ENCODE measurements at regions not wholly inside any gene's neighbourhood (a gene's known extent, or its start where the extent isn't known, plus 50 kb on each side); places are given as distances from the start of the nearest gene placed in this dataset.
"Not testable (repeated sequence)": the region's sequence is repeated elsewhere in the genome, so short reads cannot be mapped to it uniquely, and the experiment has no call there.

- CTCF ChIA-PET; H3K4me3 ChIP-seq (ENCODE audit: low read length); H3K9me3 ChIP-seq (ENCODE audit: low read length); DNase-seq; H2AFZ ChIP-seq (ENCODE audit: low read length); H4K20me1 ChIP-seq (ENCODE audit: low read length); H3K36me3 ChIP-seq (ENCODE audit: low read depth, low read length); intact Hi-C loops (cut with micrococcal nuclease); H3K79me2 ChIP-seq (ENCODE audit: low read length); H3K27me3 ChIP-seq (ENCODE audit: low read length); H3K9ac ChIP-seq (ENCODE audit: low read length); POLR2A ChIA-PET (ENCODE audit: unreplicated experiment); H3K27ac ChIP-seq (ENCODE audit: low read length); H3K4me2 ChIP-seq (ENCODE audit: low read length); H3K9me2 ChIP-seq (replicated peaks; ENCODE audit: low read length); ATAC-seq; H3K4me1 ChIP-seq (ENCODE audit: insufficient read depth, low read length); H3F3A ChIP-seq (ENCODE audit: low read length, unreplicated experiment); BruUV-seq (replicated peaks): not testable (repeated sequence)
These were observed 62.6 kb upstream of the GOLGA8O start for GRCh38 chr15:32518013-32518412.

GRCh38 chr15:32516954-32517353 lies 61.5 kb upstream of the GOLGA8O start:
- H3K9me3 ChIP-seq (ENCODE audit: low read length); H3K4me3 ChIP-seq (ENCODE audit: low read length); H3K4me2 ChIP-seq (ENCODE audit: low read length); H3K36me3 ChIP-seq (ENCODE audit: low read depth, low read length); intact Hi-C loops (cut with micrococcal nuclease); H3K27ac ChIP-seq (ENCODE audit: low read length); H3K9me2 ChIP-seq (replicated peaks; ENCODE audit: low read length); DNase-seq; H3K4me1 ChIP-seq (ENCODE audit: insufficient read depth, low read length); H4K20me1 ChIP-seq (ENCODE audit: low read length); CTCF ChIA-PET; H2AFZ ChIP-seq (ENCODE audit: low read length); H3K9ac ChIP-seq (ENCODE audit: low read length); H3K79me2 ChIP-seq (ENCODE audit: low read length); H3K27me3 ChIP-seq (ENCODE audit: low read length); POLR2A ChIA-PET (ENCODE audit: unreplicated experiment); H3F3A ChIP-seq (ENCODE audit: low read length, unreplicated experiment): not testable (repeated sequence)
- ATAC-seq = peak; percentile 99
- BruUV-seq (replicated peaks) = TSS peak; percentile 48

GRCh38 chr15:32513378-32513777 lies 57.9 kb upstream of the GOLGA8O start:
- H3K4me1 ChIP-seq (ENCODE audit: insufficient read depth, low read length); H3K27me3 ChIP-seq (ENCODE audit: low read length); CTCF ChIA-PET; H3F3A ChIP-seq (ENCODE audit: low read length, unreplicated experiment); H3K9me3 ChIP-seq (ENCODE audit: low read length); H3K4me2 ChIP-seq (ENCODE audit: low read length); POLR2A ChIA-PET (ENCODE audit: unreplicated experiment); H3K79me2 ChIP-seq (ENCODE audit: low read length); H3K4me3 ChIP-seq (ENCODE audit: low read length); ATAC-seq; H2AFZ ChIP-seq (ENCODE audit: low read length); intact Hi-C loops (cut with micrococcal nuclease); H3K27ac ChIP-seq (ENCODE audit: low read length); H3K9ac ChIP-seq (ENCODE audit: low read length); H3K36me3 ChIP-seq (ENCODE audit: low read depth, low read length); DNase-seq; BruUV-seq (replicated peaks); H3K9me2 ChIP-seq (replicated peaks; ENCODE audit: low read length); H4K20me1 ChIP-seq (ENCODE audit: low read length): not testable (repeated sequence)

GRCh38 chr15:32510027-32510426 lies 54.6 kb upstream of the GOLGA8O start:
- H3K27ac ChIP-seq (ENCODE audit: low read length); H3K4me3 ChIP-seq (ENCODE audit: low read length); H2AFZ ChIP-seq (ENCODE audit: low read length); CTCF ChIA-PET; H4K20me1 ChIP-seq (ENCODE audit: low read length); H3K36me3 ChIP-seq (ENCODE audit: low read depth, low read length); H3K9me3 ChIP-seq (ENCODE audit: low read length); H3K27me3 ChIP-seq (ENCODE audit: low read length); H3K4me1 ChIP-seq (ENCODE audit: insufficient read depth, low read length); H3K4me2 ChIP-seq (ENCODE audit: low read length); H3K9ac ChIP-seq (ENCODE audit: low read length); H3K79me2 ChIP-seq (ENCODE audit: low read length); BruUV-seq (replicated peaks); ATAC-seq; DNase-seq; intact Hi-C loops (cut with micrococcal nuclease); POLR2A ChIA-PET (ENCODE audit: unreplicated experiment); H3K9me2 ChIP-seq (replicated peaks; ENCODE audit: low read length); H3F3A ChIP-seq (ENCODE audit: low read length, unreplicated experiment): not testable (repeated sequence)

DNA sequence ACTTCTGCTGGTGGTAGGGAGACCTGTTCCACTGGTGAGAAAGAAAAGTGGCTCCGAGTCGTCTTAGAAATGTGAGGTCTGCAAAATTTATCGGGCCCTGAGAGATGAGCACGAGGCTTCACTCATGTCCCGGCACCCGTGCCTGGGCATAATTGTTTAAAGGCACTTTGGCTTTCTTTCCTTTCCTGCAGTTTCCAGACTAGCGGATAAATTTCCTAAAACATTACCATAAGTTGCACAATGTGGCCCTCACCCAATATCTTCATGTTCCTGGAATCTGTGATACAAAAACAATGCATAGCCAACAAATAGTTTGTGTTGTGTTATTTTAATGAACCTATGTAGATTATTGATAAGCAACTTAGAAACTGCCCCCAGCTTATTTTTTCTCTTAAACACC lies 52.6 kb upstream of the GOLGA8O start:
- H3K4me3 ChIP-seq (ENCODE audit: low read length); H3K4me1 ChIP-seq (ENCODE audit: insufficient read depth, low read length); CTCF ChIA-PET; POLR2A ChIA-PET (ENCODE audit: unreplicated experiment); H3K9me3 ChIP-seq (ENCODE audit: low read length); H3K27ac ChIP-seq (ENCODE audit: low read length); H2AFZ ChIP-seq (ENCODE audit: low read length); H3K27me3 ChIP-seq (ENCODE audit: low read length); BruUV-seq (replicated peaks); ATAC-seq; intact Hi-C loops (cut with micrococcal nuclease); H3K9me2 ChIP-seq (replicated peaks; ENCODE audit: low read length); H3K36me3 ChIP-seq (ENCODE audit: low read depth, low read length); H3K4me2 ChIP-seq (ENCODE audit: low read length); H4K20me1 ChIP-seq (ENCODE audit: low read length); DNase-seq; H3K79me2 ChIP-seq (ENCODE audit: low read length); H3F3A ChIP-seq (ENCODE audit: low read length, unreplicated experiment); H3K9ac ChIP-seq (ENCODE audit: low read length): not testable (repeated sequence)

DNA sequence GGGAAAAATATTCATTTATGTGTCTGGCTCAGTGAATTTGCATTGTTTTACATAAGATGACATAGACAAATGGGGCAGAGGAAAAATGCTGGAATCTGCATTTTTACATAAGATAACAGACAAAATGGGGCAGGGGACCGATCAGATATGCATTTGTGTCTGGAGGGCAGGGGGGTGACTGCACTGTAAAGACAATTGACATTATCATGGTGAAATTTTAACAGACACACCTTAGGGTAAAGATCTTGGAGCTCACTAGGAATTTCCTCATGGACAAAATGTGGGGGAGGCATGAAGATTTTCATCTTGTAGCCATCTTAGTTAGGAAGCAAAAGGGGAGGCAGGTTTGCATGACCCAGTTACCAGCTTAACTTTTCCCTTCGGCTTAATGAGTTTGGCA lies 51.4 kb upstream of the GOLGA8O start:
- BruUV-seq (replicated peaks); H3K9me2 ChIP-seq (replicated peaks; ENCODE audit: low read length); H3K27ac ChIP-seq (ENCODE audit: low read length); H3K4me2 ChIP-seq (ENCODE audit: low read length); H3K36me3 ChIP-seq (ENCODE audit: low read depth, low read length); intact Hi-C loops (cut with micrococcal nuclease); H3K4me3 ChIP-seq (ENCODE audit: low read length); H3K9ac ChIP-seq (ENCODE audit: low read length); H4K20me1 ChIP-seq (ENCODE audit: low read length); ATAC-seq; CTCF ChIA-PET; H3K27me3 ChIP-seq (ENCODE audit: low read length); H3F3A ChIP-seq (ENCODE audit: low read length, unreplicated experiment); H2AFZ ChIP-seq (ENCODE audit: low read length); POLR2A ChIA-PET (ENCODE audit: unreplicated experiment); H3K4me1 ChIP-seq (ENCODE audit: insufficient read depth, low read length); DNase-seq; H3K9me3 ChIP-seq (ENCODE audit: low read length); H3K79me2 ChIP-seq (ENCODE audit: low read length): not testable (repeated sequence)

DNA sequence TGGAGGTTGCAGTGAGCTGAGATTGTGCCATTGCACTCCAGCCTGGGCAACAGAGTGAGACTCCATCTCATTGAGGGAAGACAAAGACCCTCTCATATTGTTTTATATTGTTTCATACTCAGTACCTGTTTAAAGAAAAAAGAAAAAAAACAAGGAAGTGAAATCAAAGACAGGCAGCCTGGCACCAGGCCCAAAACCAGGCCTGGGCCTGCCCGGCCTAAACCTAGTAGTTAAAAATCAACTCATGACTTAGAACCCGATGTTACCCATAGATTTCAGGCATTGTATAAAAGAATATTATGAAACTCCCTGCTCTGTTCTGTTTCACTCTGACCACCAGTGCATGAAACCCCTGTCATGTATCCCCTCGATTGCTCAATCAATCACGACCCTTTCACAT lies 50.2 kb upstream of the GOLGA8O start:
- H3K9me3 ChIP-seq (ENCODE audit: low read length); POLR2A ChIA-PET (ENCODE audit: unreplicated experiment); H2AFZ ChIP-seq (ENCODE audit: low read length); intact Hi-C loops (cut with micrococcal nuclease); H4K20me1 ChIP-seq (ENCODE audit: low read length); H3F3A ChIP-seq (ENCODE audit: low read length, unreplicated experiment); H3K4me2 ChIP-seq (ENCODE audit: low read length); H3K27ac ChIP-seq (ENCODE audit: low read length); CTCF ChIA-PET; BruUV-seq (replicated peaks); ATAC-seq; H3K9ac ChIP-seq (ENCODE audit: low read length); H3K79me2 ChIP-seq (ENCODE audit: low read length); H3K4me1 ChIP-seq (ENCODE audit: insufficient read depth, low read length); H3K27me3 ChIP-seq (ENCODE audit: low read length); DNase-seq; H3K36me3 ChIP-seq (ENCODE audit: low read depth, low read length); H3K9me2 ChIP-seq (replicated peaks; ENCODE audit: low read length); H3K4me3 ChIP-seq (ENCODE audit: low read length): not testable (repeated sequence)
